HEK293 (cell line): ENCODE measurements at regions not wholly inside any gene's neighbourhood (a gene's known extent, or its start where the extent isn't known, plus 50 kb on each side); places are given as distances from the start of the nearest gene placed in this dataset.

Experiments used
- CTCF ChIA-PET: fragments of 350-600 bp; formaldehyde crosslinking; extraction: SDS; loops from one replicate; lab custom pipeline; 2021; ENCODE audit warnings: antibody characterized with exemption; lab: Yijun Ruan, JAX
- POLR2A ChIA-PET: fragments of 300-600 bp; formaldehyde crosslinking; extraction: SDS; loops from one replicate; lab custom pipeline; 2020; ENCODE audit warnings: antibody characterized with exemption, inconsistent platforms; lab: Yijun Ruan, JAX
- H3K27ac ChIP-seq: fragments of 200-500 bp; sonication (Bioruptor generic); 2 replicates; pipeline ENCODE4 v1.5.1; 2014; ENCODE audit warnings: low read depth, low read length, control low read depth, inconsistent platforms; ENCODE audit errors: extremely low read depth
- H3K36me3 ChIP-seq, 2 experiments: fragments of 200-500 bp in 1 of 2; sonication (Bioruptor generic) in 1 of 2; 1 replicate in 1 of 2; 2 replicates in 1 of 2; pipeline ENCODE4 v1.5.1; 2014 to 2017; ENCODE audit warnings: inconsistent platforms in 2 of 2, low read length in 2 of 2; ENCODE audit not compliant: control insufficient read depth in 2 of 2, insufficient read depth in 1 of 2
- H3K4me1 ChIP-seq: fragments of 200-500 bp; sonication (Bioruptor generic); 2 replicates; pipeline ENCODE4 v1.5.1; 2014; ENCODE audit warnings: mild to moderate bottlenecking, low read length, inconsistent platforms; ENCODE audit not compliant: control insufficient read depth, insufficient read depth
- H3K4me3 ChIP-seq: 2 replicates; pipeline ENCODE4 v1.5.1; 2011; ENCODE audit warnings: low read depth, mild to moderate bottlenecking, control low read depth, low read length, moderate library complexity
- H3K9me3 ChIP-seq: fragments of 200-500 bp; sonication (Bioruptor generic); 2 replicates; pipeline ENCODE4 v1.5.1; 2014; ENCODE audit warnings: low read depth, low read length, inconsistent platforms; ENCODE audit not compliant: control insufficient read depth, insufficient read depth
- HOXC10 ChIP-seq: sonication (generic); formaldehyde crosslinking; IDR thresholded peaks from 2 replicates; pipeline ENCODE4 v1.8.1; 2023; ENCODE audit warnings: mild to moderate bottlenecking, missing genetic modification reagents
- KLF1 ChIP-seq: fragments of 450-650 bp; formaldehyde crosslinking; IDR thresholded peaks from 2 replicates; pipeline ENCODE4 v1.5.1; 2016; ENCODE audit warnings: missing biosample characterization, missing genetic modification characterization
- PRDM6 ChIP-seq: fragments of 450-650 bp; formaldehyde crosslinking; IDR thresholded peaks from 2 replicates; pipeline ENCODE4 v1.5.1; 2017; ENCODE audit warnings: missing biosample characterization, missing genetic modification characterization
- SETDB1 ChIP-seq: IDR thresholded peaks from one replicate; pipeline ENCODE4 v1.6.1; 2017; ENCODE audit warnings: mild to moderate bottlenecking, low read length, moderate library complexity, mixed read lengths; ENCODE audit not compliant: insufficient read length
- TRIM28 ChIP-seq: IDR thresholded peaks from 2 replicates; pipeline ENCODE4 v1.6.1; 2011; ENCODE audit warnings: low read length, control low read depth, borderline replicate concordance
- YY2 ChIP-seq: fragments of 450-650 bp; formaldehyde crosslinking; IDR thresholded peaks from 2 replicates; pipeline ENCODE4 v1.5.1; 2016; ENCODE audit warnings: missing biosample characterization, missing genetic modification characterization
- ZFP69B ChIP-seq: fragments of 450-650 bp; formaldehyde crosslinking; IDR thresholded peaks from 2 replicates; pipeline ENCODE4 v1.5.1; 2016; ENCODE audit warnings: missing biosample characterization, missing genetic modification characterization
- ZNF121 ChIP-seq: fragments of 450-650 bp; formaldehyde crosslinking; IDR thresholded peaks from 2 replicates; pipeline ENCODE4 v1.5.1; 2016; ENCODE audit warnings: missing biosample characterization, missing genetic modification characterization
- ZNF184 ChIP-seq: fragments of 450-650 bp; IDR thresholded peaks from 2 replicates; pipeline ENCODE4 v1.5.1; 2018; ENCODE audit warnings: missing biosample characterization, mild to moderate bottlenecking, missing genetic modification characterization
- ZNF214 ChIP-seq: fragments of 450-650 bp; formaldehyde crosslinking; IDR thresholded peaks from 2 replicates; pipeline ENCODE4 v1.5.1; 2017; ENCODE audit warnings: missing biosample characterization, mild to moderate bottlenecking, missing genetic modification characterization, borderline replicate concordance
- ZNF311 ChIP-seq: fragments of 450-650 bp; formaldehyde crosslinking; IDR thresholded peaks from 2 replicates; pipeline ENCODE4 v1.5.1; 2017; ENCODE audit warnings: missing biosample characterization, missing genetic modification characterization, borderline replicate concordance
- ZNF350 ChIP-seq: fragments of 450-650 bp; formaldehyde crosslinking; IDR thresholded peaks from 2 replicates; pipeline ENCODE4 v1.5.0; 2017; ENCODE audit warnings: missing biosample characterization, mild to moderate bottlenecking, missing genetic modification characterization
- ZNF354C ChIP-seq: fragments of 450-650 bp; formaldehyde crosslinking; IDR thresholded peaks from 2 replicates; pipeline ENCODE4 v1.5.1; 2016; ENCODE audit warnings: missing biosample characterization, missing genetic modification characterization, low read depth, borderline replicate concordance
- ZNF423 ChIP-seq: fragments of 450-650 bp; formaldehyde crosslinking; IDR thresholded peaks from 2 replicates; pipeline ENCODE4 v1.5.1; 2016; ENCODE audit warnings: missing biosample characterization, missing genetic modification characterization
- ZNF501 ChIP-seq: fragments of 450-650 bp; formaldehyde crosslinking; IDR thresholded peaks from 2 replicates; pipeline ENCODE4 v1.5.1; 2016; ENCODE audit warnings: missing biosample characterization, missing genetic modification characterization
- ZNF513 ChIP-seq: fragments of 450-650 bp; IDR thresholded peaks from 2 replicates; pipeline ENCODE4 v1.5.1; 2018; ENCODE audit warnings: missing biosample characterization, missing genetic modification characterization
- ZNF555 ChIP-seq: fragments of 450-650 bp; formaldehyde crosslinking; conservative IDR thresholded peaks from 2 replicates; pipeline ENCODE4 v1.5.1; 2017; ENCODE audit warnings: missing biosample characterization, mild to moderate bottlenecking, missing genetic modification characterization, inconsistent platforms
- ZNF621 ChIP-seq: fragments of 450-650 bp; formaldehyde crosslinking; IDR thresholded peaks from 2 replicates; pipeline ENCODE4 v1.5.1; 2017; ENCODE audit warnings: missing biosample characterization, missing genetic modification characterization
- ZNF624 ChIP-seq: fragments of 450-650 bp; formaldehyde crosslinking; IDR thresholded peaks from 2 replicates; pipeline ENCODE4 v1.5.1; 2017; ENCODE audit warnings: missing biosample characterization, missing genetic modification characterization
- ZNF707 ChIP-seq: fragments of 450-650 bp; formaldehyde crosslinking; IDR thresholded peaks from 2 replicates; pipeline ENCODE4 v1.5.1; 2016; ENCODE audit warnings: missing biosample characterization, missing genetic modification characterization
- ZNF76 ChIP-seq: fragments of 450-650 bp; formaldehyde crosslinking; IDR thresholded peaks from 2 replicates; pipeline ENCODE4; 2016; ENCODE audit warnings: low read depth, missing biosample characterization, missing genetic modification characterization, borderline replicate concordance
- ZXDB ChIP-seq: fragments of 450-650 bp; formaldehyde crosslinking; IDR thresholded peaks from 2 replicates; pipeline ENCODE4 v1.5.1; 2016; ENCODE audit warnings: missing biosample characterization, missing genetic modification characterization
- TF ChIP-seq, protein P1 (sequence below): fragments of 450-650 bp; formaldehyde crosslinking; conservative IDR thresholded peaks from 2 replicates; pipeline ENCODE4 v1.5.1; 2016; ENCODE audit warnings: low read depth, missing biosample characterization, missing genetic modification characterization
- TF ChIP-seq, protein P2 (sequence below): fragments of 450-650 bp; formaldehyde crosslinking; IDR thresholded peaks from 2 replicates; pipeline ENCODE4 v1.5.1; 2016; ENCODE audit warnings: missing biosample characterization, missing genetic modification characterization
- TF ChIP-seq, protein P3 (sequence below): fragments of 450-650 bp; formaldehyde crosslinking; IDR thresholded peaks from 2 replicates; pipeline ENCODE4 v1.5.1; 2017; ENCODE audit warnings: missing biosample characterization, missing genetic modification characterization

DNA sequence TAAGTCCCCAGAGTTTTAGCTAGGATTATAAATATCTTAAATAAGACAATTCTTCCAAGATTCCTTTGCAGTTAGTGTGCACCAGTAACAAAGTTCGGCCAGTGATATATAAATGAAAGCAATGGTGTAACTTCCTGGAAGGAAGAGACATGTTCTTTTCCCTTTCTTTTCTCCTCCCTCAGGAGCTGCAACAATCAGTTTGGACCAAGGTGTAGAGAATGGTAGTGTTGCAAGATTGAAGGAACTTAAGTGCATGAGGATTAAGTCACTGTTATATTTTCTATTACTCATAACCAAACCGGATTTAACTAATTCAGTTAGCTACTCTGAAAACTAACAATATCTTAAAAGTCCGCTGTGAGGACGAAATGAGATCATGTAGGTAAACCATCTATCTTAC, 68.9 kb upstream of the KCNJ16 start:
- Histone ChIP-seq H3K27ac (no peak overlapping the region), H3K36me3 (no peaks in the 10 kb centered on the region), H3K9me3 (no peaks in the 10 kb centered on the region), H3K4me3 (no peak overlapping the region), H3K4me1 (no peaks in the 10 kb centered on the region)
- POLR2A ChIA-PET, result no interaction called here
- CTCF ChIA-PET, result interaction anchor here (0.5 to 0.7 kb wide), 3 partner anchors 9 to 623 kb away, joined by 3 to 4 read pairs (median 3); no protein-coding TSS in a partner anchor
- TF ChIP-seq KLF1 (no peak), SETDB1 (no peak), ZNF621 (tag by site-specific recombination) (no peak), ZNF513 (tag by site-specific recombination) (no peak), ZFP69B (tag by site-specific recombination) (no peak), ZNF184 (no peak), YY2 (no peak), ZXDB (tag by site-specific recombination) (no peak), ZNF501 (tag by site-specific recombination) (no peak)
- TF ChIP-seq, protein P1, sequence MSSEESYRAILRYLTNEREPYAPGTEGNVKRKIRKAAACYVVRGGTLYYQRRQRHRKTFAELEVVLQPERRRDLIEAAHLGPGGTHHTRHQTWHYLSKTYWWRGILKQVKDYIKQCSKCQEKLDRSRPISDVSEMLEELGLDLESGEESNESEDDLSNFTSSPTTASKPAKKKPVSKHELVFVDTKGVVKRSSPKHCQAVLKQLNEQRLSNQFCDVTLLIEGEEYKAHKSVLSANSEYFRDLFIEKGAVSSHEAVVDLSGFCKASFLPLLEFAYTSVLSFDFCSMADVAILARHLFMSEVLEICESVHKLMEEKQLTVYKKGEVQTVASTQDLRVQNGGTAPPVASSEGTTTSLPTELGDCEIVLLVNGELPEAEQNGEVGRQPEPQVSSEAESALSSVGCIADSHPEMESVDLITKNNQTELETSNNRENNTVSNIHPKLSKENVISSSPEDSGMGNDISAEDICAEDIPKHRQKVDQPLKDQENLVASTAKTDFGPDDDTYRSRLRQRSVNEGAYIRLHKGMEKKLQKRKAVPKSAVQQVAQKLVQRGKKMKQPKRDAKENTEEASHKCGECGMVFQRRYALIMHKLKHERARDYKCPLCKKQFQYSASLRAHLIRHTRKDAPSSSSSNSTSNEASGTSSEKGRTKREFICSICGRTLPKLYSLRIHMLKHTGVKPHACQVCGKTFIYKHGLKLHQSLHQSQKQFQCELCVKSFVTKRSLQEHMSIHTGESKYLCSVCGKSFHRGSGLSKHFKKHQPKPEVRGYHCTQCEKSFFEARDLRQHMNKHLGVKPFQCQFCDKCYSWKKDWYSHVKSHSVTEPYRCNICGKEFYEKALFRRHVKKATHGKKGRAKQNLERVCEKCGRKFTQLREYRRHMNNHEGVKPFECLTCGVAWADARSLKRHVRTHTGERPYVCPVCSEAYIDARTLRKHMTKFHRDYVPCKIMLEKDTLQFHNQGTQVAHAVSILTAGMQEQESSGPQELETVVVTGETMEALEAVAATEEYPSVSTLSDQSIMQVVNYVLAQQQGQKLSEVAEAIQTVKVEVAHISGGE (tag by site-specific recombination), result no peak

DNA sequence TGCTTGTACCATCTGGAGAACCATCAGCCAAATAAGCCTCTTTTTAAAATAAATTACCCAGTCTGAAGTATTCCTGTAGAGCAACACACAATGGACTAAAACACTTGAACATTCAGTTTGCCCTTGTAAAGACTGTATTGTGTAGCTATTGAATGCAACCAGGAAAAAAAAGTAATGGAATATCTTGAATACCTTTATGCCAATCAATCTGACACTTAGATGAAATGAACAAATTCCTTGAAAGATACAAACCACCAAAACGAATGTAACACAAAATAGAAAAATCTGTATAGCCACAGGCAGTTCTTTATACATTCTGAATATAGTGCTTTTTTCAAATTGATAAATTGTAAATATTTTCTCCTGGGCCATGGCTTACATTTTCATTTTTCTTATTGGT, 63.3 kb upstream of the KCNJ16 start:
- no peaks in the 10 kb centered on the region for H3K36me3 ChIP-seq
- H3K27ac ChIP-seq, result no peak overlapping the region
- ChIA-PET CTCF (interaction anchor here (0.8 kb wide), 1 partner anchor 132 kb away, joined by 3 read pairs; no protein-coding TSS in a partner anchor), POLR2A (no interaction called here)
- TF ChIP-seq ZNF121 (tag by site-specific recombination), result no peak
- TF ChIP-seq ZNF555 (tag by site-specific recombination), result no peak
- TF ChIP-seq ZNF76, result no peak
- no peak for TF ChIP-seq ZNF423 (tag by site-specific recombination)
- TF ChIP-seq ZNF354C, result no peak
- no peak for TF ChIP-seq ZNF707 (tag by site-specific recombination)
- H3K4me1 ChIP-seq, result no peaks in the 10 kb centered on the region
- no peaks in the 10 kb centered on the region for H3K9me3 ChIP-seq
- no peak overlapping the region for H3K4me3 ChIP-seq

- POLR2A ChIA-PET, result no interaction called here
- CTCF ChIA-PET, result no interaction called here
- H3K4me1 ChIP-seq, result no peaks in the 10 kb centered on the region
- no peak overlapping the region for H3K4me3 ChIP-seq
- H3K27ac ChIP-seq, result no peak overlapping the region
- H3K9me3 ChIP-seq, result no peaks in the 10 kb centered on the region
- no peaks in the 10 kb centered on the region for H3K36me3 ChIP-seq
- no peak for TF ChIP-seq ZNF350 (tag by site-specific recombination)
- no peak for TF ChIP-seq ZNF624
- no peak for TF ChIP-seq HOXC10 (CRISPR knock-in tag)
- no peak for TF ChIP-seq PRDM6 (tag by site-specific recombination)
- TF ChIP-seq, protein P2, sequence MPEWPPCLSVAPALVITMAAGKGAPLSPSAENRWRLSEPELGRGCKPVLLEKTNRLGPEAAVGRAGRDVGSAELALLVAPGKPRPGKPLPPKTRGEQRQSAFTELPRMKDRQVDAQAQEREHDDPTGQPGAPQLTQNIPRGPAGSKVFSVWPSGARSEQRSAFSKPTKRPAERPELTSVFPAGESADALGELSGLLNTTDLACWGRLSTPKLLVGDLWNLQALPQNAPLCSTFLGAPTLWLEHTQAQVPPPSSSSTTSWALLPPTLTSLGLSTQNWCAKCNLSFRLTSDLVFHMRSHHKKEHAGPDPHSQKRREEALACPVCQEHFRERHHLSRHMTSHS (tag by site-specific recombination), result no peak
- no peak for TF ChIP-seq TRIM28
- no peak for TF ChIP-seq ZNF311 (tag by site-specific recombination)
- TF ChIP-seq ZNF214, result no peak
- TF ChIP-seq, protein P3, sequence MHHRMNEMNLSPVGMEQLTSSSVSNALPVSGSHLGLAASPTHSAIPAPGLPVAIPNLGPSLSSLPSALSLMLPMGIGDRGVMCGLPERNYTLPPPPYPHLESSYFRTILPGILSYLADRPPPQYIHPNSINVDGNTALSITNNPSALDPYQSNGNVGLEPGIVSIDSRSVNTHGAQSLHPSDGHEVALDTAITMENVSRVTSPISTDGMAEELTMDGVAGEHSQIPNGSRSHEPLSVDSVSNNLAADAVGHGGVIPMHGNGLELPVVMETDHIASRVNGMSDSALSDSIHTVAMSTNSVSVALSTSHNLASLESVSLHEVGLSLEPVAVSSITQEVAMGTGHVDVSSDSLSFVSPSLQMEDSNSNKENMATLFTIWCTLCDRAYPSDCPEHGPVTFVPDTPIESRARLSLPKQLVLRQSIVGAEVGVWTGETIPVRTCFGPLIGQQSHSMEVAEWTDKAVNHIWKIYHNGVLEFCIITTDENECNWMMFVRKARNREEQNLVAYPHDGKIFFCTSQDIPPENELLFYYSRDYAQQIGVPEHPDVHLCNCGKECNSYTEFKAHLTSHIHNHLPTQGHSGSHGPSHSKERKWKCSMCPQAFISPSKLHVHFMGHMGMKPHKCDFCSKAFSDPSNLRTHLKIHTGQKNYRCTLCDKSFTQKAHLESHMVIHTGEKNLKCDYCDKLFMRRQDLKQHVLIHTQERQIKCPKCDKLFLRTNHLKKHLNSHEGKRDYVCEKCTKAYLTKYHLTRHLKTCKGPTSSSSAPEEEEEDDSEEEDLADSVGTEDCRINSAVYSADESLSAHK (tag by site-specific recombination), result no peak
Measured at GRCh38 chr17:70013911-70014310, 61.1 kb upstream of the KCNJ16 start.
